ENCODE measurements at regions not wholly inside any gene's neighbourhood (a gene's known extent, or its start where the extent isn't known, plus 50 kb on each side); places are given as distances from the start of the nearest gene placed in this dataset.

- DNase-seq (ENCODE audit: low spot score): no peak
Measured at GRCh38 chr16:61323456-61323855, 712.8 kb downstream of the CDH8 start.

DNA sequence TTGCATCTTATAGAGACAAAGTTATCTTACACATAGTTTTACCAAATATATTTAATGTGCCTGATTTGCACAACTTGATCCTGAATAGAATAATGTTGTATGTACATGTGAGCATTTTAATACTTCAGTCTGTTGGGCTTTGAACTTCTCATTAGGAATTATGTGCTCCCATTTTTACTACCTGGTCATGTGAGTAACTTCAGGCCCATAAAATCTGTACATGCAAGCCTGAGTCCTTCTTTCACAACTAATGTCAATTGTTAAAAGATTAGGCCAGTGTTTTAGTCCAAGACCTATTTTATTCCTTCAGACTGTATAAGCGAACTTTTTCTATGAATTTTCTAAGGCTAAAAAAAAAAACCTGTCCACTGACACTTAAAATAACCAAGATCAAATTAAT is 715.4 kb downstream of the CDH8 start:
- no peak for DNase-seq (ENCODE audit: low spot score)

DNA sequence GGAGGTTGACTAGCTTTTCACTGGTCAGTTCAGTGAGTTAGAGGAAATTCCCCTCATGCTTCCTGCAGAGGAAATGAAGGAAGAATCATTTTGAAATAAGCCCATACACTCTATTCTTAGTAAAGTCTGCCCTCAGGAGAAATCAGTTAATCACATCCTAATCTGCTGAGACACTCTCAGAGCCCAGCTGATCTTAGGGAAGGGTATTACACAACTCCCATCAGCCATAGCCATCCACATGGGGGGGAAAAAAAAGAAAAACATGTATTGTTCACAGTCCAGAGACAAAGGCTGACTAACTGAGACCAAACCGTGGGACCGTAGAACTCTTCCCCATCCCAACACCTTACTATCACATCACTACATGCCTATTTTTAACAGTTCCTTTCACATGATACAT is 722.3 kb downstream of the CDH8 start:
- no peak for DNase-seq (ENCODE audit: low spot score)

DNA sequence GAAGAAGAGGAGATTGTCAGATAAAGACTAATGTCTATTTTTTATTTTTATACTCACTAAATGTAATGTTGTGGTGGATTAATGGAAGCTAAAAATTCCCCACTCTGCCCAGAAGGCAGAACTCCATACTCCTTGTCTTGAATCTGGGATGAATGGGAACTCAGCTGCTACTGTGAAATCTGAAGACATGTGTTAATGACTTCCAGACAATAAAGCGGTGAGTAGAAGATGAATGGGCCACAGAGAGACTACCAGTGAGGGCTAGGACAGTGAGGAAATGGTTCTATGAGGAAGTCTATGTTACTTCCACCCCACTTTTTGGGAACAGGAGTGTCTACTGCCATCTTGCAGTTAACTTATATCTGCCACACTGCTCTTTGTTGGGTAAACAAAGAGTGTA is 726.9 kb downstream of the CDH8 start:
- DNase-seq (ENCODE audit: low spot score): no peak

GRCh38 chr16:61306204-61306603 is 730.0 kb downstream of the CDH8 start:
- DNase-seq (ENCODE audit: low spot score): no peak

DNA sequence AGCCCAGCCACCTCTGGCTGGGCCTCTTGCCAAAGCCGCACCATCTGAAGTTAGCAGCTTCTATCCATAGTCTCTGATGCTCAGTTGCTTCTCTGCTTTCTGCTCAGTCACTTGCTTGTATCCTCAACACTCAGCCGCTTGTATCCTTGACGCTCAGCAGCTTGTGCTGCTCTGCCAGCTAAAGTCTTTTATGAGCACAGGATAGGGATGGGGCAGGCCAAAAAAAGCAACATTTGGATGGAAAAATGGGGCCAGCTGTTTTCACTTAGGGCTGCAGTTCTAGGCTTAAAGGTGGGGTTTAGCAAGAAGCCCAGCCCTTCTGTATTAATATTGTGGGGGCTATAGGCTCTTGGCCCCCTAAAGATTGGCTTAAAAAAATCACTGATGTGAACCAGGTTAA is 739.4 kb downstream of the CDH8 start:
- no peak for DNase-seq (ENCODE audit: low spot score)

DNA sequence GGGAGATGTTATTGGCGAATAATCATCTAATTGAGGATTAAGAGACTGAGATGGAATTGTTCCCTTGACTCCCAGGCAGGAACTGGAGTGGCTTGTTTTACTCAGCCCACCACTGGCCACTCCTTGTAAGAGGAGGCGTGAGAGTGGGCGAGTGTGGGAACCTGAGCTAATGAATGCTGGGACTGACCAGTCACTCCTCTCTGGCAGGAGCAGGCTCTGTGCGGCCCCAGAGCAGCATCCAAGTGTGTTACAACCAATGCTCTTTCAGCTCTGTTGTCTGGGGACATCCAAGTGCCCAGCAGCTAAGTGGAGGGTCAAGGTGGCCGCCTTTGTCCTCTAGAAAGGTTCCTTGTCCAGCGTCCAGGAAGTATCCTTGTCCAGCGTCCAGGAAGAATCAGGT is 739.9 kb downstream of the CDH8 start:
- no peak for DNase-seq (ENCODE audit: low spot score)

- DNase-seq (ENCODE audit: low spot score): no peak
Measured at GRCh38 chr16:61295311-61295710, 740.9 kb downstream of the CDH8 start.

DNA sequence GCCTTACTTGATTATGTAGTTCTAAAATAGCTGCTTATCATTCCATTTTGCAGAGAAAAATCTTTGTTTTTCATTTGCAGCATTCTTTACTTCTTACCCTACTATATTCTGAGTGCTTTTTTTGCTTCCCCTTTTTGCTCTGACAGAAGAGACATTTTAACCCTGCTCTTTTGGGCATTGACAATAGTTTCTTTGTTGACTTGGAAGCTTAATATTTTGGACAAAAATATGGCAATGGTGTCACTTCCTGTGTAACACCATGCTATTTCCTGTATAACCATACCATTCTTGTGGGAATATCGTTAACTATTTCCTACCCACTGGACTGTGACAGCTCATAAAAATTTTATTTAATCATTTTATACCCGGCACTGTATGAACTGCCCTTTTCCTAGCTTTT is 747.1 kb downstream of the CDH8 start:
- no peak for DNase-seq (ENCODE audit: low spot score)

- no peak for DNase-seq (ENCODE audit: low spot score)
Measured at GRCh38 chr16:61277849-61278248, 758.4 kb downstream of the CDH8 start.

DNA sequence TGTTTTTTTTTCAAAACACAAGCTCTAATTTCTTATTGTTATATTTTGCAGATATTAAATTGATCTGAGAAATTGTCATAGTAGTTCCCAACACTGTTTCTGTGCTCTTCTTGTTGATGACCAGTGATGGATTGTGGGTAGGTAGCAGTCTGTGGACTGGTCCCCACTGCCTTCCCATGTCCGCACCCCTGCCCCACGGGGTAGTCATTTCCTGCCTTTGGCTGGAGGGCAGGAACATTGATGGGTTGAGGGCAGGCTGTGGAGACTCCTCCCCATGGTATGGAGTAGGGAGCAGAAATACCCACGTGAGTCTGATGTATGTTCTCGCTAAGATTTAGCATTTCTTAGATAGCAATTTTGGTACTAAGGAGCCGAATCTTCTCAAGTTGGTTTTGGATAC is 762.0 kb downstream of the CDH8 start:
- no peak for DNase-seq (ENCODE audit: low spot score)

GRCh38 chr16:61270726-61271125 is 765.5 kb downstream of the CDH8 start:
- DNase-seq (ENCODE audit: low spot score): no peak

DNA sequence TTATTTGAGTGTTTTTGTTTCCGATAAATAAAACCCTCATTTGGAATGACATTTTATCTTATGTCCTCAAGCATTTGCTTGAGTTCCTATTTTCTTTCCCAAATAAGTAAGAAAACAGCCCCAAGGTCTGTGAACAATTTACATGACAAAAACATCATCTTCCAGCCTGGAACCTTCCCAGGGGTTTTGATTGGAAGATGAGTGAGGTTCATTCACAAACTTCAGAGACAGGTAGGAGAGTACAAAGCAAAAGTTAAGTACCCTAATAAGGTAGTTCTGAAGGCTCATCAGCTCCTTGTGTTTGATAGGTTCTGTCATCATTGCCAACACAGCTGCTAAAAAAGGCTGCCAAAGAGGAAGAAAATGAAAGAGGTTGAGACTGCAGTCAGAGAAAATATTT is 772.8 kb downstream of the CDH8 start:
- peak; percentile 11 for DNase-seq (ENCODE audit: low spot score)

- no peak for DNase-seq (ENCODE audit: low spot score)
Measured at GRCh38 chr16:61261315-61261714, 774.9 kb downstream of the CDH8 start.

GRCh38 chr16:61246592-61246991 is 789.6 kb downstream of the CDH8 start:
- no peak for DNase-seq (ENCODE audit: low spot score)

DNA sequence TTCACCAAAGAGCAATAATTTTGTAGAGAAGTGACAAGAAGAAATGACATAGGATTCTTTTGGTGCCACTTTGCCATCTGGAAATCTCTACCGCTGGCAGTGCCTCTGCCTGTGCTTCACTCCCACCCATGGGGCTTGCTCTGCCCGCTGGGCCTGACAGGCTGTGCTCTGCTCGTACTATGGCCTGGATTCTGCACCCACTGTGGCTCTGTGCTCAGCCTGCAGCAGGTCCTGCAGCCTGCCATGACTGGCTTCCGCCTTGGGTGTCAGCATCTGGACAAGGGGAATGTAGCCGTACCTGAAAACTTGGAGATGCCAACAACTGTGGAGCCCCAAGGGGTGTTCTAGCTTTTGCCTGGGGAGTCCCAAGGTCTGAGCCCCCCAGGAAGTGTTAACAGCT is 792.3 kb downstream of the CDH8 start:
- DNase-seq (ENCODE audit: low spot score): no peak

DNA sequence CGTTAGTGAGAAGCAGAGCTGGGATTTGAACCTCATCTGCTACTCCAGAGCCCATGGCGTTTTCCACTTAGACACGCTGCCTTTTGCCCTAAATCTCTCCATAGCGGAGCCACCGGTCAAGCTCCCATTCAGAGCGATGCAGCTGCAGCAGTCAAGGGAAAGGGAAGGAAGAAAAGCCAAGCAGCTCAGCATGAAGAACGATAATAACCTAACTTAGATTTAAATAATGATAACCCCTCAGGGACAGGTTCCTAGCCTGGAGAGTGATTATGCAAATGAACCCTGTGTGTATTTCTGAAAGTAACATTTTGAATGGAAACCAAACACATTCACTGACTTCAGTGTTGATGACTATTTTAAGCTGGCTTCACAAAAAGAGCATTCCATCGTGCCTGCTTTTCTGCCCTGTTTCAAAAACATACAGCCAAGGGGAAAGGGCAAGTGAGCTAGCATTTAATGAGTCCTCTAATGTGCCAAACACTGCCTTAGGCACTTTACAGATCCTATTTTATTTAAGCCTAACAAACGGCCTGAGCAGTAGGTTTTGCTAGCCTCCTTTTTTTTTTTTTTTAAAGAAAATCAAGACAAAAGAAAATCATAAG is 798.3 kb downstream of the CDH8 start:
- DNase-seq (ENCODE audit: low spot score): no peak

GRCh38 chr16:61233713-61234112 is 802.5 kb downstream of the CDH8 start:
- DNase-seq (ENCODE audit: low spot score): no peak

DNA sequence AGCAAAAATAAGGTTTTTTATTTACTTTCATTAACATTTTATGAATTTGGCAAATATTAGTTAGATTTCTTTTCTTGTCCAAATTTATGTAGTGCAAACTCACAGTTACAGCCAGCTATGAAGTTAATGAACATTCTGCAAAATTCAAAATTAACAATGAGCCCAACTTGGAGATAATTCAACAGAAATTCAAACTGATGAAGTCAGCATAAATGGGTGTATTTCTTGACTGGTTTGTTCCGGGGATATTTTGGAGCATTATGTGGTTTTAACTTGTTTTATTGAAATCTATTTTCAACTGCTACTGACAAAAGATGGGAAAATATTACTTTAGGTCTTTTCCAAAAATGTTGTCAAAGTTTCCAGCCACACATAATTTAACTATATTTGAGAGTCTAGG is 807.9 kb downstream of the CDH8 start:
- no peak for DNase-seq (ENCODE audit: low spot score)

GRCh38 chr16:61215605-61216004 is 820.6 kb downstream of the CDH8 start:
- no peak for DNase-seq (ENCODE audit: low spot score)

GRCh38 chr16:61214780-61215179 is 821.5 kb downstream of the CDH8 start:
- no peak for DNase-seq (ENCODE audit: low spot score)

- DNase-seq (ENCODE audit: low spot score): no peak
Measured at GRCh38 chr16:61210076-61210475, 826.2 kb downstream of the CDH8 start.

DNA sequence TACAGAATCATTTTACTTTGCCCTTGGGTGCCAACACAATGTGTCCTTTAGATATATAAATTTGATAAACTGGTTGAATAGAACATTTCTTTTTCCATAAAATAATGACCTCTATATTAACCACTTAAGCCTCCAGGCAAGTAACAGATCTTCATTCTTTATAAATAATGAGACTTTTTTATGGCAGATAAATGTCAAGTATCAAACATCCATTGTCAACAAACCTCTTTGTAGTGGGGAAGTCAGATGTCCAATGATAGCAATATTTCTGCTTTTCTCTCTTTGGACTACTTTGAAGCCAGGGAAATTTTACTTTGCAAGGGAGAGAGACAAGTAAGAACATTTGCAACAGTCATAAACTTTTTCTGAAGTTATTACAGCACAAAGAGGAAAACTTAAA is 841.2 kb downstream of the CDH8 start:
- no peak for DNase-seq (ENCODE audit: low spot score)

- DNase-seq (ENCODE audit: low spot score): no peak
Measured at GRCh38 chr16:61194573-61194972, 841.7 kb downstream of the CDH8 start.

- DNase-seq (ENCODE audit: low spot score): no peak
Measured at GRCh38 chr16:61182391-61182790, 853.8 kb downstream of the CDH8 start.

Data from iPS-NIHi11 (cell line).